Upper lobe of left lung (tissue), 6 donors: ENCODE measurements at regions not wholly inside any gene's neighbourhood (a gene's known extent, or its start where the extent isn't known, plus 50 kb on each side); places are given as distances from the start of the nearest gene placed in this dataset.

Experiments used
- ATAC-seq, 2 donors: fragments of 200-7000 bp; cut with Tn5 transposase; one replicate each; pipeline ENCODE4 v1.9.1; 2022; ENCODE audit warnings: mild to moderate bottlenecking in 2 of 2, moderate library complexity in 2 of 2; ENCODE audit not compliant: low FRiP score in 2 of 2
- DNase-seq, 2 donors: peaks; one replicate each; pipeline ENCODE4 v3.0.0-alpha.2; 2019 to 2020
- H3K27ac ChIP-seq, 4 donors: fragments of 200-600 bp; sonication (generic); one replicate each; pipeline ENCODE4 v1.5.1; 2016 to 2019
- H3K27me3 ChIP-seq, 4 donors: fragments of 200-600 bp; sonication (generic); one replicate each; pipeline ENCODE4 v1.5.1; 2017 to 2019
- H3K36me3 ChIP-seq, 4 donors: fragments of 200-600 bp; sonication (generic); one replicate each; pipeline ENCODE4 v1.5.1; 2016 to 2019
- H3K4me1 ChIP-seq, 4 donors: fragments of 200-600 bp; sonication (generic); one replicate each; pipeline ENCODE4 v1.5.1; 2018 to 2019
- H3K4me3 ChIP-seq, 4 donors: fragments of 200-600 bp; sonication (generic); one replicate each; pipeline ENCODE4 v1.5.1; 2017 to 2019; ENCODE audit warnings: mild to moderate bottlenecking in 2 of 4, moderate library complexity in 1 of 4
- H3K9me3 ChIP-seq, 4 donors: fragments of 200-600 bp; sonication (generic); one replicate each; pipeline ENCODE4 v1.5.1; 2018 to 2019
- CTCF ChIP-seq, 6 experiments: fragments of 450-650 bp in 4 of 6; fragments of 200-600 bp in 2 of 6; sonication (generic) in 2 of 6; IDR thresholded peaks; one replicate each; pipeline ENCODE4 v1.5.1; 2016 to 2019; ENCODE audit warnings: antibody characterized with exemption in 6 of 6
- EP300 ChIP-seq, 4 donors: sonication (generic); formaldehyde crosslinking; IDR thresholded peaks; one replicate each; pipeline ENCODE4 v1.5.1; 2017; ENCODE audit warnings: antibody characterized with exemption in 4 of 4, control low read depth in 2 of 4
- POLR2A ChIP-seq, 4 donors: fragments of 450-650 bp; IDR thresholded peaks; one replicate each; pipeline ENCODE4 v1.5.1; 2016 to 2017; ENCODE audit warnings: antibody characterized with exemption in 4 of 4, mild to moderate bottlenecking in 2 of 4
- POLR2AphosphoS5 ChIP-seq, 2 donors: sonication (generic); formaldehyde crosslinking; IDR thresholded peaks; one replicate each; pipeline ENCODE4 v1.5.1; 2017; ENCODE audit warnings: antibody characterized with exemption in 2 of 2
- WGBS, 2 donors: methylation state at CpG; one replicate each; pipeline ENCODE4 v1.1.5; 2017 to 2018; 5-methylcytosine and 5-hydroxymethylcytosine counted together
- donor health status: DM: no; HTN: no; CAD: no; lungs with moderate emphysema.
- donor health status: DM: no; HTN: yes; CAD: no; lungs with severe emphysema.

DNA sequence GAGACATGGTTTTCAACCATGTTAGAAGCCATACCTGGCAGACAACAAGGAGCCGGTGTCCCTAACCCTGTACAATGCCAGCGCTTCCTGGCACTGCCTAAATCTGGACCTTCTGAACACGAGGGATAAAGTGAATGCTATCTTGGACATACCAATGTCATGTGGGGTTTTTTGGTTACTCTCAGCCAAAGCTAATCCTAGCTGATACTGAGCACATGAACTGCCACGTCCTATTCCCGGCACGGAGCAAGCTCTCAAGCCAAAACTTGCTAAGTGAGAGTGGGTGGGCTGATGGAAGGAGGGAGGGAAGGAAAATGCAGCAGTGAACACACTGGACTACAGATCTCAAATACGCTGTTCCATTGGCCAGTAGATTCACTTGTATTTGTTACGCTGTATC lies 226.1 kb downstream of the BCOR start:
- WGBS, 2 donors: 75 to 89% methylated on average over 8 of the region's 8 CpGs
- ATAC-seq (no peak), DNase-seq (no peak)
- Histone ChIP-seq H3K36me3 (no peaks in the 10 kb centered on the region), H3K9me3 (no peaks in the 10 kb centered on the region), H3K4me3 (no peak overlapping the region), H3K27me3 (no peaks in the 10 kb centered on the region), H3K27ac (no peak overlapping the region), H3K4me1 (no peaks in the 10 kb centered on the region)
- TF ChIP-seq POLR2AphosphoS5 (IDR thresholded peaks at IDR 0.05) (no peak), POLR2A (IDR thresholded peaks at IDR 0.05) (no peak), EP300 (IDR thresholded peaks at IDR 0.05) (no peak), CTCF (IDR thresholded peaks at IDR 0.05) (no peak)

DNA sequence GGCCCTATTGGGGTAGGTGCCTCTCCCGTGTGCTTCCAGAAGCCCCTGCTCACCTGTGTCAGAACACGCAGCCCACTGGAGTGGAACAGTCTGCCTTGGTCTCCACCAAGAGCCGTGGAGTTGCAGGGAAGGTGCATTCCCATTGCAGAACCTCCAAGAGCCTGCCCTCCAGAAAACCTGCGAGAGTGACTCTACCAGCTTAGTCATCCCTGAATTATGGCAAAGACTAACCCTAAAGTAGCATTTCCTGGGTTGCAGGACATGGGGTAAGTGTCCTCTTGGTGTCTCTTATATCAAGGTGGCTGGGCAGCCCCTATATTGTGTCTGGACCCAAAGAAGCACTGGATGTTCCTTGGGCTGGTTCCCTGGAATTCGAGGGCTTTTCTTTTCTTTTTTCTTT lies 224.6 kb downstream of the BCOR start:
- Histone ChIP-seq H3K9me3 (no peaks in the 10 kb centered on the region), H3K27ac (no peak overlapping the region), H3K4me1 (no peaks in the 10 kb centered on the region), H3K27me3 (no peaks in the 10 kb centered on the region), H3K36me3 (no peaks in the 10 kb centered on the region), H3K4me3 (no peak overlapping the region)
- no peak for TF ChIP-seq EP300 (IDR thresholded peaks at IDR 0.05)
- no peak for TF ChIP-seq CTCF (IDR thresholded peaks at IDR 0.05)
- TF ChIP-seq POLR2A (IDR thresholded peaks at IDR 0.05): no peak
- no peak for TF ChIP-seq POLR2AphosphoS5 (IDR thresholded peaks at IDR 0.05)
- ATAC-seq: no peak
- no peak for DNase-seq
- 89 to 100% methylated on average over 1 to 5 of the region's 5 CpGs for WGBS, 2 donors

GRCh38 chrX:39874202-39874816 lies 223.4 kb downstream of the BCOR start:
- DNase-seq: no peak
- no peaks in the 10 kb centered on the region for H3K27me3 ChIP-seq
- no peak for TF ChIP-seq CTCF (IDR thresholded peaks at IDR 0.05)
- TF ChIP-seq POLR2AphosphoS5 (IDR thresholded peaks at IDR 0.05): no peak
- no peak for TF ChIP-seq POLR2A (IDR thresholded peaks at IDR 0.05)
- no peak for TF ChIP-seq EP300 (IDR thresholded peaks at IDR 0.05)

DNA sequence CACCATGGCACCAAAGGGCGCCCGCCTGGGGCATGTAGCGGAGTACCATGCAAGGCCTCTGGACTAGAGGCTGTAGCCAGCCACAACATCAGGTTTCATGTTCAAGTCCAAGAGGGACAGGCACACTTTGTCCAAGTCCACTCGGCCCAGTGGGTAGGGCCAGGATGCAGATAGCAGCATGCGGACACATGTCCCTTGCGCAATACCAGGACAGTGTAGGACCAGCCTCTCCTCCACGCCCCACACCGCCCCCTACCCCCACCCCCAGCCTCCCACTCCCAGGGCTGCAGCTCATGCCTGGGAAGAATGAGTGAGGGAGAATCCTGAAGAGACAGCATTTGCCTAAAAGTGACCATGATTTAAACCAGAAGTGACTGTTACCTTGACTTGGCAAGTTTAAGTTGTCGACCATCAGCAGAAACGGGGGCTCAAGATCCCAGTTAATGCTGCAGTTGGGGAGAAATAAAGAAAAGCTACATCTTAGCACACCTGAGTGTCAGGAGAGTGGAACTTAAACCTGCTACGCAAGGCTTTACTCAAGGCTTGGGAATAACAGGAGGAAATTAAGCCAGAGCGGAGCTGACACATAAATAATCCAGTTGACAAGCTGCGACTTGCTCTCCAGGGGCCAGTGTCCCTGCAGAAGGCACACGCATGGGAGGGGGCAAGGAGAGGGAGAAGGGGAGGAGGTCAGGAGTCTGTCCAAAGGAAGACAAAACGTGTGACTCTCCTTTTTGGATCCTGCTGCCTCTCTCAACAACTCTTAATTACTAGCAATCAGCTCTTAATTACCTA lies 221.7 kb downstream of the BCOR start:
- DNase-seq: no peak
- no peaks in the 10 kb centered on the region for H3K36me3 ChIP-seq
- H3K4me3 ChIP-seq: no peak overlapping the region
- no peak for ATAC-seq
- no peaks in the 10 kb centered on the region for H3K9me3 ChIP-seq
- no peaks in the 10 kb centered on the region for H3K4me1 ChIP-seq
- H3K27ac ChIP-seq: no peak overlapping the region
- no peaks in the 10 kb centered on the region for H3K27me3 ChIP-seq
- 72% methylated on average over 7 to 13 of the region's 15 CpGs for WGBS, 2 donors
- no peak for TF ChIP-seq EP300 (IDR thresholded peaks at IDR 0.05)
- TF ChIP-seq POLR2AphosphoS5 (IDR thresholded peaks at IDR 0.05): no peak
- no peak for TF ChIP-seq CTCF (IDR thresholded peaks at IDR 0.05)
- TF ChIP-seq POLR2A (IDR thresholded peaks at IDR 0.05): no peak

More at GRCh38 chrX:39874202-39874816, 223.4 kb downstream of the BCOR start:
- Histone ChIP-seq H3K27ac (no peak overlapping the region), H3K4me1 (no peaks in the 10 kb centered on the region), H3K9me3 (no peaks in the 10 kb centered on the region), H3K36me3 (no peaks in the 10 kb centered on the region), H3K4me3 (no peak overlapping the region)
- 65 to 100% methylated on average over 2 to 5 of the region's 5 CpGs for WGBS, 2 donors
- no peak for ATAC-seq
